HPDE6-E6E7 (cell line): ENCODE measurements at regions not wholly inside any gene's neighbourhood (a gene's known extent, or its start where the extent isn't known, plus 50 kb on each side); places are given as distances from the start of the nearest gene placed in this dataset.
"Not testable (repeated sequence)": the region's sequence is repeated elsewhere in the genome, so short reads cannot be mapped to it uniquely, and the experiment has no call there.

Experiments used
- DNase-seq: peaks from one replicate; pipeline ENCODE4 v3.0.0; 2011; ENCODE audit warnings: missing footprints; ENCODE audit errors: extremely low spot score

DNA sequence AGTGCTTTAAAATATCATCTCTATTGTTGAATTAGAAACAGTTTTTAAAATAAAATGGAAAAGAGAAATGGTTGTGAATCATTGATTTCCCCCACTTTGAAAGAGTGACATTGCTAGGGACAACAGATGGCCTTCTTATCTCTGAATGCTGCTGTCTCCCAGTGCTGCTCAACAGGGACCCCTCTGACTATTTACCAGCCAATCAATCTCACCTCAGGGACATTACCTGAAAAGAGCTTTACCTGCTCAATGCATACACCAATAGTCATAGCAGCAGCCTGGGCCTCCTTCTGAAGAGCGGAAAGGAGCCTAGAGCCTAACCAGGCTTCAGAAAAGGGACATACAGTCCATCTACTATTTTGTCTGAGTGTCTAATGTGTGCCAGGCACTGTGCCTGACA, 162.8 kb downstream of the CGGBP1 start:
- DNase-seq, result no peak

DNA sequence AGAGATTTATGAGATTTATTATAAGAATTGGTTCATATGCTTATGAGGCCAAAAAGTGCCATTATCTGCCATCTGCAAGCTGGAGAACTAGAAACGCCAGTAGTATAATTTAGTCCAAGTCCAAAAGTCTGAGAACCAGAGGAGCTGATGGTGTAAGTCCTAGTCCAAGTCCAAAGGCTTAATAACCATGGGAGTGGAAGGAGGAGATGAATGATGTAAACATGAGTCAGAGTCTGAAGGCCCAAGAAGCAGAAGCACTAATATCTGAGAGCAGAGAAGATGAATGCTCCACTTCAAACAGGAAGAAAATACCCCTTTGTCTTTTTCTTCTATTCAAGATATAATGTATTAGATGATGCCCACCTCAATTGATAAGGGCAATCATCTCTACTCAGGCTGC, 185.7 kb downstream of the CGGBP1 start:
- no peak for DNase-seq

DNA sequence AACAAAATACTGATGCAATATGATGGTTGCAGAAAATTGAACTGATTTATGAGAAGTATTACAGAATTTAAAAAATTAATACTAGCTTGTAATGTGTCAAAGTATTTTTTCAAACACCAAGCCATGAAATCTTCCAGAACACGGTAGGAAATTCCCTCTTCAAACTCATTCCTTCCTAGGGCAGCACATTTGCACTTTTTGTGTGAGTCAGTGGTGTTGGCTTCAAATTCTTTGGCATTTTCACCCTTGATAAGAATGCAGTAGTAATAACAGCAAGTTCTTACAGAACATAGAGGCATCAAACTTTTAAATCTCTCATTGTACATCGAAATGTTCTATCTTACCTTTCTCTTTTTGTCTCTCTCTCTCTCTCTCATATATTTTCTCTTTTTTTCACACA, 191.8 kb downstream of the CGGBP1 start:
- no peak for DNase-seq

DNA sequence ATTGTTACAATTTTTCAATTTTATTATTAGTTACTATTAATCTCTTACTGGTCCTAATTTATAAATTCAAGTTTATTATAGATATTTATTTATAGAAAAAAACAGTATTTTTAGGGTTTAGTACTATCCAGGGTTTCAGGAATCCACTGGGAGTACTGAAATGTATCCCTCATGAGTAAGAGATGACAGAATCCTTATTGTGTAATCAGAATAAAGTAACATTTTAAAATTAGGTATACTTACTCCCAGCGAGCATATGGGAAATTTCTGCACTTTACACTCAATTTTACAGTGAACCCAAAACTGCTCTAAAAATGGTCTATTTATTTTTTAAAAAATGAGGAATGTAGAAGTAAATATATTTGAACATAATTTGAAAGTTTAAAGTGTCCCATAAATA, 202.7 kb downstream of the CGGBP1 start:
- peak; percentile 5 for DNase-seq

DNA sequence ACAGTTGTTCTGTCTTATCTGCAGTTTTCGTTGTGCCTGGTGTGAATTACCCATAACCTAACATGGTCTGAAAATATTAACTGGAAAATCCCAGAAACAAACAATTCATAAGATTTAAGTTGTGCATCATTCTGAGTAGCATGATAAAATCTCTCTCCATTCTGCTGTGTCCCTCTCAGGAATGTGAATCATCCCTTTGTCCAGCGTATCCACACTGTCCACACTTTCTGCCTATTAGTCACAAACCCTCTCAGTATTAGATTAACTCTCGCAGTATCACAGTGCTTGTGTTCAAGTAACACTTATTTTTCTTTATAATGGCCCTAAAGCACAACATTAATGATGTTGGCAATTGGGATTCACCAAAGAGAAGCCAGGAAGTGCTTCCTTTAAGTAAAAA, 203.2 kb downstream of the CGGBP1 start:
- peak; percentile 10 for DNase-seq

DNA sequence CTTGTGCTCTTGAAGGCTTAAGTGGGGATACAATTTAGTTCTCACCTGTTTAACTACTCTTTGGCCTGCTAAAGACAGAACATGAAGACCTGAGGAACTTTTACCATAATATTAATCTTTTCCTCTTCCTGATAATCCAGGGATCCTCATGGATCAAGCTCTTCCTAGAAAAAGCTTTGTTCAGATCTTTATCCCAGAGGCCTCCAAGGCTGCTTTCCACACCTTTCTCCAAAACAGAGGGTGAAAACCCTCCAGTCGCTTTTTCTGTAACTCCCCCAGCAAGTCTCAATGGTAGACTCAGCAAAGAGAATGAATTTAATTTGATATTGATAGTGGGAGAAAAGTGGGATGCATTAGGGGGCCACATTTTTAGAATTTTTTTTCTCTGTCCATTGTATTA, 203.6 kb downstream of the CGGBP1 start:
- DNase-seq, result no peak

DNA sequence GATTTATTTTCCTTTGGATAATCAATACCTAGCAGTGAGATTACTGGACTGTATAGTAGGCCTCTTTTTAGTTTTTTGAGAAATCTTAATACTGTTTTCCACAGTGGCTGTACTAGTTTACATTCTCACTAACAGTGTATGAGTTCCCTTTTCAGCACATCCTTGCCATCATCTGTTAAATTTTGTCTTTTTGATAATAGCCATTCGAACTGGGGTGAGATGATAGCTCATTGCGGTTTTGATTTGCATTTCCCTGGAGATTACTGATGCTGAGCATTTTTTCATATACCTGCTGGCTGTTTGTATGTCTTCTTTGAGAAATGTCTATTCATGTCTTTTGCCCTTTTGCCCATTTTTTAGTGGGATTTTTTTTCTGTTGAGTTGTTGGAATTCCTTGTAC, 210.8 kb downstream of the CGGBP1 start:
- DNase-seq, result no peak

DNA sequence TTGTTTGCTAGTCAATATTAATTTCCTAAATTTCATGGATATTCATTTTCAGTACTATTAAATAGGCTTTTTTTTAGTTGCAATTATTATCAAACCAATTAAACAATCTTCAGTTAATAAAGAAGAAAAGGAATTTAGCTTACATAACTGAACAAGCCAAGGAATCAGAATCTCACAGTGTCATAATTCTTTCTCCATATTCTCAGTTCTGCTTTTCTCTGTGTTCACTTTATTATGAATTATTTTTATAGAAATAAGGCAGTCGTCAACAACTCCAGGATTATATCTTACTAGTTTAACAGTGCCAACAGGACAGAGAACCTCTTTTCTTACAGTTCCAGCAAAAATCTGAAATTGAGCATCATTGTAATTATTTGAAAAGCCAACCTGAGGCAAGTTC, 221.7 kb downstream of the CGGBP1 start:
- no peak for DNase-seq

DNA sequence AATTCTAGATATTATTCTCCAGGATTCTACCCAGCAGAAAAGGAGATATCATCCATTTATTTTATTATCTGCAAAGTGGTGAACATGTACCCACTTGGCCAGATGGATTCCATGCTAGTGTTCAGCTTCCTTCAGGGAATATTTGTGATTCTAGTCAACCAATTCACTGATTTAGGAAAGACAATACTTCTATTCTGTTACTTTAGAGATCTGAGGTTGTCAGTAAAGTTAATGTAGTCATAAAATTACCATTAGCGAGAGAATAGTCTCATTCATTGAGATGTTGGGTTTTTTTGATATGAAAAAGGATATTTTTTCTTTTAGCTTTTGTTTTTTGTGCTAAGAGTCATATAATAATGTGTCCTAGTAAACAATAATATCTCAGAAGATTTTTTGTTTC, 222.8 kb downstream of the CGGBP1 start:
- DNase-seq, result no peak

DNA sequence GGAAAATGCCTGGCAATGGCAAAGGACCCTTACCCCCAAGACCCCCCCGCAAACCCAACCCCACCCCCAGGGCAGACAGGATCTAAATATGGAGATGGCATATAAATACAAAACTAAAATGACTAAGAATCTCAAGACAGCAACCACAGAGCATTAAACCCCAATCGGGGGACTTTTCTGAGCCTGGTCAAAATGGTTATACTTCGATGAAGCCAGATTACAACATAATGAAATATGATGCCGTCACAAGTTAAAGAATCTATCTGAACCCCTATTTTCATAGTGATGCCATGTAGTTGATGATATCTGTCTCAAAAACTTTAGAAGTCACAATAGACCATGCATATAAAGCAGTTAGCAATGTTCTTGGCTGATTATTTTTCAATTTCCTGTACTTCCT, 223.6 kb downstream of the CGGBP1 start:
- no peak for DNase-seq

DNA sequence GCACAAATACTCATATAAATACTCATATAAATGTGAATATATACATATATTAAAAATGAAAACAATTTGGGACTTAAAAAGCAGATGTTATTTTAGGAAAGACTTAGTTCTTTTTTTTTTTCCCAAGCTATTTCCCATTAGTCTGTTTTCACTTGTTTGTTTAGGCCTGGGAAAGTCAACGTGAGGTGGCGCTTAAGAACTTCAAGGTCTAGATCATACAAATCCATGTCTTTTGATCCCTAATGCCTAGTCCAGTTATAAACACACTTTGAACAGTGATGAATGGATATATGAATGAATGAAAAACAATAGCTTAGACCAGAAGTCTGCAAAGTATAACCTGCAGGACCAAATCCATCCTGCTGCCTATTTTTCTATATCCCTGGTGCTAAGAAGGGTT, 224.5 kb downstream of the CGGBP1 start:
- no peak for DNase-seq

DNA sequence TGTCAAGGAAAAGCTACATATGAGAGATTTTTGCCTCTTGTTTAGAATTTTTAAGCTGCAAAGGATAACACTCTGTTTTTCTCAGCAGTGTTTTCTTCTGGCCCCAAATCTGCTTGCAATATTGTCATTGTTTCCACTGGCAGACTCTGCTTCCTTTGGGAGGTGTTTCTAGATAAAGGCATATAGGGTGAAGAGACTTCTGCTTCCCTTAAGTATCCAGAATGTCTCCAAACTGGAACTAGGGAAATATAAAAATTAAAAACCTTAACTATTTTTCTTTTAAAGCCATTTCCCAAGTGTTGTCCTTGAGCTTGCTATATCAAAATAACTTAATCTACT, 225.8 kb downstream of the CGGBP1 start:
- no peak for DNase-seq

DNA sequence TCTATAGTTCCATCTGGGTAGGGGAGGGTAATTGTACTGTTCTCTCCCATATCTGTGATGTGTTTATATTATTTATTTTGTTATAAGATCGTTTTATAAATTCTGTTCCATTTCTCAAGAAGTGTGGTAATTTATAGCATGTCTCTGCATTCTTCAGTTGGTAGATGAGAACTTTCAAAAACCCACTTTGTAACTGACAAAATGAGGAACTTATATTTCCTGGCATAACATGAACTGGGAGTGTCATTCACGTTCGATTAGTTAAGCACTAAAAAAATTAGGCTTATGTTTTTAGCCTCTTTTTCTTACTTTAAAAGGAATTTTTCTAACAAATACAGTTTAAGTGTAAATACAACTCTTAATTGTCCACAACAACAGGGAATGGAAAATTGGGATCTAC, 230.8 kb downstream of the CGGBP1 start:
- no peak for DNase-seq

DNA sequence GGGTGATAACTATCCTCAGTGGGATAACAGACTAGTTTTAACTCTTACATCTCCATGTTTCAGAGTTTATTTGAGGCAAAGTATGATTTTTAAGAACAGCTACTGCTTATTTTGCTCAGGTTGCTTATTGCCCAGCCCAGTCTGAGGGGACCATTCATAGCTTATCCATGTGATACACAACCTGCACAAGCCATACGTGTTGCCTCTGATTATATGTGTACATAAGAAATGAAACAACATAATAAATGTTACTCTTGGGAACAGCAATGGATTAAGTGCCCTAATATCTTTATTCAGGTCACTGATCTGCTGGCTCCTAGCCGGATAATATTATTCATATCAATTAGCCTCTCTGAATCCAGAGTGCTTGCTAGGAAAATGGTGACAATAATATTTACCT, 236.2 kb downstream of the CGGBP1 start:
- no peak for DNase-seq

DNA sequence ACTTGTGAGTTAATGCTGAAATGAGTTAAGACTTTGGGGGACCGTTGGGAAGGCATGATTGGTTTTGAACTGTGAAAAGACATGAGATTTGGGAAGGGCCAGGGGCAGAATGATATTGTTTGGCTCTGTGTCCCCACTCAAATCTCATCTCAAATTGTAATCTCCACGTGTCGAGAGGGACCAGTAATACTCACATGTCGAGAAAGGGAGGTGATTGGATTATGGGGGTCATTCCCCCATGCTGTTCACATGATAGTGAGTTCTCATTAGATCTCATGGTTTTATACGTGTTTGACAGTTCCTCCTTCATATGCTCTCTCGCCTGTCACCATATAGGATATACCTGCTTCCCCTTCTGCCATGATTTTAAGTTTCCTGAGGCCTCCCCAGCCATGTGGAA, 245.3 kb downstream of the CGGBP1 start:
- not testable (repeated sequence) for DNase-seq

DNA sequence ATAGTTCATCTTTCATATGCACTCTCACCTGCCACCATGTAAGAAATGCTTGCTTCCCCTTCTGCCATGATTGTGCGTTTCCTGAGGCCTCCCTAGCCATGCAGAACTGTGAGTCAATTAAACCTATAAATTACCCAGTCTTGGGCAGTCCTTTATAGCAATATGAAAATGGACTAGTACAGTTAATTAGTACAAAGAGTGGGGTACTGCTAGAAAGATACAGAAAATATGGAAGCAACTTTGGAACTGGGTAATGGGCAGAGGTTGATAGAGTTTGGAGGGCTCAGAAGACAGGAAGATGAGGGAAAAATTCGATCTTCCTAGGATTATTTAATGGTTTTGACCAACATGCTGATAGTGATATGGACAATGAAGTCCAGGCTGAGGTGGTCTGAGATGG, 246.9 kb downstream of the CGGBP1 start:
- no peak for DNase-seq

DNA sequence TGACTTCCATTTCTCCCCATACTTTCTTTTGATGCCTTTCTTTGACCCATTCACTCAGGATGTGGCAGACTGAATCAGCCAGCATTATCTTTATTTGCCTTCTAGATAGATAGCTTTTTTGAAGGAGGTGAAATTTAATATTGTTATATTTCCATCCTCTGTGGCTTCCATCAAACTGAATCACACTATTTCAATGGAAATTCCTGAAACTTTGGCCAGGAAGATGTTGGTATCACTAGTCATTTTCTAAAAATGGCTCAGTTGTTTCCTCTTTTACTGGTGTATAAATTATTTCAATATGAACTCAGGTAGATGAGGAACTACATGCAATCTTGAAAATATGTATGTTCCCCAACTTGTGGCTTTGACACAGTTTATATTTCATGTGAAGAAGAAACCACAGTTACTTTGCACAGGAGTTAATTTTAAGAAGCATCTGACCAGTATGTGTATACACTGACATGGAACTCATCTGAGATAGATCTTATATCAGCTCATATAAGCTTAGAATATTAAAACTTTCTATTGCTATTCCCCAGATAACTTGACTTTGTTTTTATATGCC, 248.3 kb downstream of the CGGBP1 start:
- no peak for DNase-seq

DNA sequence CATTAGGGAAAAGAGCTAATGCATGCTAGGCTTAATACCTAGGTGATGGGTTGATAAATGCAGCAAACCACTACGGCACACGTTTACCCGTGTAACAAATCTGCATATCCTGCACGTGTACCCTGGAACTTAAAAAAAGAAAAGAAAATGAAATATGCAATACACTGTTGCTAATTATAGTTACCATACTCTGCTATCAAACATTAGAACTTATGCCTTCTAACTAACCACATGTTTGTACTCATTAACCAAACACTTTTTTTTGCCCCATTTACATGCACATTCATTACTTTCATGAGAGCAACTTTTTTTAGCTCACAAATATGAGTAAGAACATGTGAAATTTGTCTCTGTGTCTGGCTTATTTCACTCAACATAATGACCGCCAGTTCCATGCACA, 253.1 kb downstream of the CGGBP1 start:
- no peak for DNase-seq

DNA sequence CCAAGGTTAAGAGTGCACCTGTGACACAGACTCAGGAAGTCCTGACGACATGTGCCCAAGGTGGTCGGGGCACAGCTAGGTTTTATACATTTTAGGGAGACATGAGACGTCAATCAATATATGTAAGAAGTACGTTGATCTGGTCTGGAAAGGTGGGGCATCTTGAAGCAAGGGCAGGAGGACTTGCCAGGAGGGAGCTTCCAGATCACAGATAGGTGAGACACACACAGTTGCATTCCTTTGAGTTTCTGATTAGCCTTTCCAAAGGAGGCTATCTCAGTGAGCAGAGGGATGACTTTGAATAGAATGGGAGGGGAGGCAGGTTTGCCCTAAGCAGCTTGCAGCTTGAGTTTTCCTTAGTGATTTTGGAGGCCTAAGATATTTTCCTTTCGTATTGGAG, 257.4 kb downstream of the CGGBP1 start:
- DNase-seq, result no peak

DNA sequence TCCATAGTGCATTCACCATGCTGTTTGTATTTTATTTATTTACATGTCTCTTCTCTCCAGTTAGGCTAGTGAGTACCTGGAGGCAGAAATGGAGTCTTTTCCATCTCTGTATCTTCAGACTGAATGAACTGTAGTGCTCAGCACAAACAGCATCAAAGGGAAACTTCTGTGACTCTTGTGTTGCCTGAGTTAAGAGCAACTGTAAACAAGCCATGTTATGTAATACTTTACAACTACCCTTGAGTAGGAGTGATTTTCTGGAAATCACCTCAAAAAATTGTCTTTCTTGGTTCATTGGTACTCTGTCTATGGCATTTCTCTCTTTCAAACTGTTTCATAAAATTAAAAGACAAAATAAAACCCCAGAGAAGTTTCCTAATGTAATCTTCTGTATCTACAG, 258.3 kb downstream of the CGGBP1 start:
- DNase-seq, result no peak

DNA sequence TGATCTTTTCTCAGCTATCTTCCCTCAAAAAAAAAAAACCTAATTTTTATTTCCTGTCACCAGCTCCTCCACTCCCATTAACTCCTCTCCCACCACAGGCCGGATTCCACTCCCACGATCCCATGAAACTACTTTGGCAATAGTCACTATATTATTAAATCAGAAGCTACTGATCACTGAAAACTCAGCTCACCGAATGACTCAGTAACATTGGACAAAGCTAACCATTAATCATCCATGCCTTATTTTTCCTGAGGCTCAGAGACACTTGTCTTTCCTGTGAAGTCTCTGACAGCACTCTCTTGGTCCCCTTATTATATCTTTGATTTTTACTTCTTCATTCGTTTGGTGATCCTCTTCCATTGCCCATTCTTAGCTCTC, 260.2 kb downstream of the CGGBP1 start:
- no peak for DNase-seq

DNA sequence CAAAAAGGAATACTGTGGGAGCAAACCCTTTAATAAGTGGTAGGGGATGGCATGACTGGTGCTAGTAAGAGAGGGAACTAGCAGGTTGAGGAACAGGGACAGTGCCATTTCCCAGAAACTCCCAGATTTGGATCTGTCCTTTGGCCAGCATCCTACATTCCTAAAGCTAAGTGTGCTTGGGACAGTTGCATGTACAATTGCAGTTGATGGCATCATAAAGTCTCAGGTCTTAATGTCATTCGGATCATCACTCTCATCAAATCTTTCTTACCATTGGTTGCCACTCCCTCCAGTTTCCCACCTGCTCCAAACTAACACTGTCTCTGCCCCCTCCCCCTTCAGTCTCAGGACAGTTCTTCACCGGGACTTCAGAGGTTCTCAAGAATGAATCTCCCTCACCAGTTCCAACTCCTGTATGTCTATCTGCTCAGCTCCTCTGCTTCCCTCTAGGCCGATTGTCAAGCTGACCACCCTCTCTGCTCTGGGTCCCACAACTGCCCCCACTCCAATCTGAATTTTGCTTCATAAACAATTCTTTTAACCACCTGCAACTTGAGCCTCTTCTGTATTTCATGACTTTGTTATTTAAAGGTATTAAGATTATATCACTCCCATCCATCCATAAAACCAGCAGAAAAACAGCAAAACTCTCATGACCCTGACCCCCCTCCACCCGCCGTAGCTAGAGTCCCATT, 260.8 kb downstream of the CGGBP1 start:
- no peak for DNase-seq

DNA sequence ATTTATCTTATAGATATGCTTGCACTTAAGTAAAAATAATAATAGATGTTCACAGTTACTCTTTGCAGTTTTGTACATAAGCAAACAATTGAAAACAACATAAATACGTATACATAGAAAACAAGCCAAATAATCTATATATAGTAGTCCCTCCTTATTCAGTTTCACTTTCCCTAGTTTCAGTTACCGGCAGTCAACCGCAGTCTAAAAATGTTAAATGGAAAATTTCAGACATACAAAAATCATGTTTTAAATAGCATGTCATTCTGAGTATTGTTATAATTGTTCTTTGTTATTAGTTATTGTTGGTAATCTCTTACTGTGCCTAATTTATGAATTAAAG, 262.0 kb downstream of the CGGBP1 start:
- no peak for DNase-seq

DNA sequence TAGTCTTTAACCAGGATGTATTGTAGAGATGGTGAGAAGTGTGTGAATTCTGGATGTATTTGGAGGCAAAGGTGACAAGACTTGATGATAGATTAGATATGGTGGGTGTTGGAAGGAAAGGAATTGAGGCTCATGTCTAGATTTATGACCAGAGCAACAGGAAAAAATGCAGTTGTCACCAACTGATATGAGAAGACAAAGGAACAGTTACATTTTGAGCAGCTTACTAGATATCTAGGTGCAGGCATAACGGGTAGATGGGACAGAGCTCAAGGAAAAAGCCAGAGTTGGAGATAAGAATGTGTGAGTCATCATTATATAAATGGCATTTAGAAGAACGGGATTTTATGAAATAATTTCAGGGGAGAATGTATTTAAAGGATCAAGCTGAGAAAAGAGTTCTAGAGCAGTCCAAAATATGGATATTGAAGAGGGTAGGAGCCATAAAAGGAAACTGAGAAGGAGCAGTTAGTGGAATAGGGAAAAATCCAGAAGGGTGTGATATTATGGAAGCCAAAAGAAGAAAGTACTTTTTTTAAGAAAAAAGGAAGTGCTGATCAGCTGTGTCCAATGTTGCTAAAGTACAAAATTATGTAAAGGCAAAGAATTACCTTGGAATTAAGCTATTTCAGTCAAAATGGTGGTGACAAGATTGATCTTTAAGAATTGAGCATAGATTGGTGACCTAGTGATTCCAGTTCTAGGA, 262.5 kb downstream of the CGGBP1 start:
- no peak for DNase-seq
